Transverse colon (tissue), 4 donors: ENCODE measurements at regions not wholly inside any gene's neighbourhood (a gene's known extent, or its start where the extent isn't known, plus 50 kb on each side); places are given as distances from the start of the nearest gene placed in this dataset.

Experiments used
- EP300 ChIP-seq: sonication (generic); formaldehyde crosslinking; IDR thresholded peaks from one replicate; pipeline ENCODE4 v1.6.1; 2017; ENCODE audit warnings: antibody characterized with exemption, low read depth
- POLR2A ChIP-seq: fragments of 450-650 bp; IDR thresholded peaks from one replicate; pipeline ENCODE4 v1.6.1; 2016; ENCODE audit warnings: antibody characterized with exemption, mild to moderate bottlenecking, moderate library complexity
- POLR2AphosphoS5 ChIP-seq, 3 donors: sonication (generic); formaldehyde crosslinking; IDR thresholded peaks; one replicate each; pipeline ENCODE4 v1.6.1; 2016; ENCODE audit warnings: antibody characterized with exemption in 3 of 3
- TF ChIP-seq, protein P1 (sequence below), 5 experiments: fragments of 200-600 bp in 3 of 5; fragments of 450-650 bp in 2 of 5; sonication (generic) in 3 of 5; IDR thresholded peaks; 1 replicate in 2 of 5; 2 replicates in 3 of 5; pipeline ENCODE4 v1.5.1; 2016 to 2017; ENCODE audit warnings: antibody characterized with exemption in 5 of 5, inconsistent platforms in 3 of 5, mild to moderate bottlenecking in 2 of 5, moderate library complexity in 1 of 5

DNA sequence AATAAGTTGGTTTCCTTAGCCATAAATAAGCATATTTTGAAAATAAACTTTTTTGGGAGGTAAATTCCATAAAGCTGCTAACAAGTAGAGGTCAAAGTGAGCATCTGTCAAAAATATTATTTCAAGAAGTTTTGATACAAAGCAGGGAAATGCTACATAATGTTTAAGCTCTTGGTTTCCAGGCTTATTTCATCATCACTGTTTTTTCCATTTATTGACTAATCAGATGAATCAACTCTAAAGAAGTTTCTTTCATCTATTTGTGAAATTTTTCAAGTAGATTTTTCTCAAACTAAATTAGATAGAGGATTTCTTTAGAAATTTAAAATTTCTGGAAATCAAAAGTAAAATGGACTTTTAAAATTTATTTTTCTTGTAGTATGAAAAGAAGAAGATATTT is 89.5 kb upstream of the TBX18 start:
- TF ChIP-seq, protein P1, sequence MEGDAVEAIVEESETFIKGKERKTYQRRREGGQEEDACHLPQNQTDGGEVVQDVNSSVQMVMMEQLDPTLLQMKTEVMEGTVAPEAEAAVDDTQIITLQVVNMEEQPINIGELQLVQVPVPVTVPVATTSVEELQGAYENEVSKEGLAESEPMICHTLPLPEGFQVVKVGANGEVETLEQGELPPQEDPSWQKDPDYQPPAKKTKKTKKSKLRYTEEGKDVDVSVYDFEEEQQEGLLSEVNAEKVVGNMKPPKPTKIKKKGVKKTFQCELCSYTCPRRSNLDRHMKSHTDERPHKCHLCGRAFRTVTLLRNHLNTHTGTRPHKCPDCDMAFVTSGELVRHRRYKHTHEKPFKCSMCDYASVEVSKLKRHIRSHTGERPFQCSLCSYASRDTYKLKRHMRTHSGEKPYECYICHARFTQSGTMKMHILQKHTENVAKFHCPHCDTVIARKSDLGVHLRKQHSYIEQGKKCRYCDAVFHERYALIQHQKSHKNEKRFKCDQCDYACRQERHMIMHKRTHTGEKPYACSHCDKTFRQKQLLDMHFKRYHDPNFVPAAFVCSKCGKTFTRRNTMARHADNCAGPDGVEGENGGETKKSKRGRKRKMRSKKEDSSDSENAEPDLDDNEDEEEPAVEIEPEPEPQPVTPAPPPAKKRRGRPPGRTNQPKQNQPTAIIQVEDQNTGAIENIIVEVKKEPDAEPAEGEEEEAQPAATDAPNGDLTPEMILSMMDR (IDR thresholded peaks at IDR 0.05) = no peak
- TF ChIP-seq POLR2A = no peak
- no peak for TF ChIP-seq POLR2AphosphoS5 (IDR thresholded peaks at IDR 0.05)
- no peak for TF ChIP-seq EP300
